WTC11 (cell line): ENCODE measurements at regions not wholly inside any gene's neighbourhood (a gene's known extent, or its start where the extent isn't known, plus 50 kb on each side); places are given as distances from the start of the nearest gene placed in this dataset.

ENCODE experiments used
- ATAC-seq: fragments of 200-7000 bp; cut with Tn5 transposase; 2 replicates; pipeline ENCODE4 v1.10.0; 2021; ENCODE audit warnings: mild to moderate bottlenecking, moderate library complexity
- CTCF ChIA-PET: fragments of 300-600 bp; sonication (Branson Sonifier 250); formaldehyde crosslinking; loops from one replicate; lab custom pipeline; 2021; ENCODE audit warnings: antibody characterized with exemption; lab: Charles Lee
- POLR2A ChIA-PET: fragments of 350-600 bp; sonication (Branson Sonifier 250); formaldehyde crosslinking; loops from one replicate; lab custom pipeline; 2021; ENCODE audit warnings: antibody characterized with exemption; lab: Charles Lee
- DNase-seq: peaks from one replicate; pipeline ENCODE4 v3.0.0; 2021; ENCODE audit warnings: low spot score
- H3K27ac Mint-ChIP-seq: 2 replicates; pipeline ENCODE4 v1.8.0; 2021; ENCODE audit warnings: mixed read lengths
- H3K27me3 Mint-ChIP-seq: 2 replicates; pipeline ENCODE4 v1.8.0; 2021; ENCODE audit warnings: low read depth, mild to moderate bottlenecking, moderate library complexity, mixed read lengths
- H3K36me3 Mint-ChIP-seq: 2 replicates; pipeline ENCODE4 v1.8.0; 2021; ENCODE audit warnings: mixed read lengths
- H3K4me1 Mint-ChIP-seq: 2 replicates; pipeline ENCODE4 v1.8.0; 2022; ENCODE audit warnings: mixed read lengths
- H3K4me3 Mint-ChIP-seq: 2 replicates; pipeline ENCODE4 v1.8.0; 2021; ENCODE audit warnings: mild to moderate bottlenecking, moderate library complexity, mixed read lengths
- H3K9me3 Mint-ChIP-seq: 2 replicates; pipeline ENCODE4 v1.8.0; 2021; ENCODE audit warnings: mixed read lengths
- ATF3 ChIP-seq: sonication (generic); formaldehyde crosslinking; conservative IDR thresholded peaks from 2 replicates; pipeline ENCODE4 v1.8.1; 2022; ENCODE audit warnings: mild to moderate bottlenecking, missing genetic modification reagents
- CREB1 ChIP-seq: sonication (generic); formaldehyde crosslinking; IDR thresholded peaks from 2 replicates; pipeline ENCODE4 v1.8.0; 2023; ENCODE audit warnings: mild to moderate bottlenecking, missing genetic modification reagents
- ELF4 ChIP-seq: sonication (generic); formaldehyde crosslinking; IDR thresholded peaks from 2 replicates; pipeline ENCODE4 v1.8.1; 2022; ENCODE audit warnings: low read depth, mild to moderate bottlenecking, moderate library complexity, missing genetic modification reagents
- EMX1 ChIP-seq: fragments of 250-450 bp; sonication (Bioruptor Pico); IDR thresholded peaks from 2 replicates; pipeline ENCODE4 v1.8.0; 2021; ENCODE audit warnings: mild to moderate bottlenecking
- FOXK1 ChIP-seq: sonication (generic); formaldehyde crosslinking; IDR thresholded peaks from 2 replicates; pipeline ENCODE4 v1.8.0; 2022; ENCODE audit warnings: mild to moderate bottlenecking, moderate library complexity, missing genetic modification reagents
- FOXP4 ChIP-seq: sonication (generic); formaldehyde crosslinking; IDR thresholded peaks from 2 replicates; pipeline ENCODE4 v1.8.0; 2022; ENCODE audit warnings: mild to moderate bottlenecking, missing genetic modification reagents
- HMGA2 ChIP-seq: fragments of 250-450 bp; sonication (Bioruptor Pico); IDR thresholded peaks from 2 replicates; pipeline ENCODE4 v1.4.0; 2021; ENCODE audit warnings: mild to moderate bottlenecking, moderate library complexity
- JUN ChIP-seq: sonication (generic); formaldehyde crosslinking; IDR thresholded peaks from 2 replicates; pipeline ENCODE4 v1.8.0; 2023; ENCODE audit warnings: mild to moderate bottlenecking, missing genetic modification reagents
- MXD4 ChIP-seq: fragments of 250-450 bp; sonication (Bioruptor Pico); IDR thresholded peaks from 2 replicates; pipeline ENCODE4 v1.8.0; 2021; ENCODE audit warnings: mild to moderate bottlenecking, moderate library complexity, borderline replicate concordance
- NR3C1 ChIP-seq: sonication (generic); formaldehyde crosslinking; conservative IDR thresholded peaks from 2 replicates; pipeline ENCODE4 v1.8.1; 2023; ENCODE audit warnings: low read depth, mild to moderate bottlenecking, missing genetic modification reagents
- PRRX2 ChIP-seq: fragments of 250-450 bp; sonication (Bioruptor Pico); IDR thresholded peaks from 2 replicates; pipeline ENCODE4 v1.8.0; 2021; ENCODE audit warnings: mild to moderate bottlenecking
- SOX15 ChIP-seq: fragments of 250-450 bp; sonication (Bioruptor Pico); IDR thresholded peaks from 2 replicates; pipeline ENCODE4 v1.9.0; 2021; ENCODE audit warnings: mild to moderate bottlenecking
- SP1 ChIP-seq: sonication (generic); formaldehyde crosslinking; conservative IDR thresholded peaks from 2 replicates; pipeline ENCODE4 v1.8.1; 2022; ENCODE audit warnings: missing genetic modification reagents
- ZMAT4 ChIP-seq: fragments of 250-450 bp; sonication (Bioruptor Pico); IDR thresholded peaks from 2 replicates; pipeline ENCODE4 v1.9.0; 2021; ENCODE audit warnings: mild to moderate bottlenecking
- ZNF219 ChIP-seq: sonication (generic); formaldehyde crosslinking; IDR thresholded peaks from 2 replicates; pipeline ENCODE4 v1.8.0; 2023; ENCODE audit warnings: missing genetic modification reagents, mild to moderate bottlenecking, borderline replicate concordance
- ZNF232 ChIP-seq: sonication (generic); formaldehyde crosslinking; IDR thresholded peaks from 2 replicates; pipeline ENCODE4 v1.8.0; 2022; ENCODE audit warnings: mild to moderate bottlenecking, missing genetic modification reagents
- ZNF317 ChIP-seq: sonication (generic); formaldehyde crosslinking; IDR thresholded peaks from 2 replicates; pipeline ENCODE4 v1.8.1; 2023; ENCODE audit warnings: low read depth, mild to moderate bottlenecking, moderate library complexity, missing genetic modification reagents, borderline replicate concordance
- TF ChIP-seq, protein P1 (sequence below): sonication (generic); formaldehyde crosslinking; IDR thresholded peaks from 2 replicates; pipeline ENCODE4 v1.8.0; 2022; ENCODE audit warnings: missing genetic modification reagents
- TF ChIP-seq, protein P2 (sequence below): sonication (generic); formaldehyde crosslinking; IDR thresholded peaks from 2 replicates; pipeline ENCODE4 v1.8.0; 2023; ENCODE audit warnings: missing genetic modification reagents
- TF ChIP-seq, protein P3 (sequence below): sonication (generic); formaldehyde crosslinking; IDR thresholded peaks from 2 replicates; pipeline ENCODE4 v1.8.1; 2023; ENCODE audit warnings: mild to moderate bottlenecking, missing genetic modification reagents, borderline replicate concordance

DNA sequence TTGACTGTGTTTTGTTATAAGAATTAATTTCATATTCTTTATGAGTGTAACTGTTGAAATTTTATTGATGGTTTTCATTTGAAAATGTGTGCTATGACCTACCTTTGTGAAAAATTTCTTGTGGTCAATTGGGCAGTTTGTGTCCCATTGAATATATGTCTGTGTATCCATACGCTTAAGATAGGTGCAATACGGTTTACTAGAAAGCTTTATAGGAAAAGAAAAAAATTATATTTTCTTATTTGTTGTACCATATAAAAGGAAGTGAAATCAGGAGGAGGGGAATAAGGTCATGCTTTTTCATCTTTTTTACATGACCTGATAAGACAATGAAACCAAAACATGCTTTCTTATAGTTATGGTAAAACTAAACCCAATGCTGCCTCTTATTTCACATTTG, 807.7 kb downstream of the USP25 start:
- peaks cover 6% of the 10 kb centered on the region; the same call in 1 of the 2 replicates for H3K4me1 Mint-ChIP-seq
- no peak for DNase-seq
- ChIA-PET POLR2A (no interaction called here), CTCF (no interaction called here)
- no peaks in the 10 kb centered on the region for H3K36me3 Mint-ChIP-seq
- no peak overlapping the region for H3K27ac Mint-ChIP-seq
- no peak for ATAC-seq
- H3K4me3 Mint-ChIP-seq: no peak overlapping the region
- no peaks in the 10 kb centered on the region for H3K27me3 Mint-ChIP-seq
- TF ChIP-seq ZMAT4 (CRISPR knock-in tag): no peak
- no peak for TF ChIP-seq ZNF317 (CRISPR knock-in tag)
- no peak for TF ChIP-seq CREB1 (CRISPR knock-in tag)
- TF ChIP-seq SOX15: no peak
- TF ChIP-seq PRRX2: no peak
- TF ChIP-seq ZNF232: no peak
- no peak for TF ChIP-seq ATF3 (CRISPR knock-in tag)
- TF ChIP-seq FOXK1 (CRISPR knock-in tag): no peak
- no peaks in the 10 kb centered on the region for H3K9me3 Mint-ChIP-seq

- no peak overlapping the region for H3K27ac Mint-ChIP-seq
- no peaks in the 10 kb centered on the region for H3K27me3 Mint-ChIP-seq
- no peaks in the 10 kb centered on the region for H3K36me3 Mint-ChIP-seq
- CTCF ChIA-PET: no interaction called here
- no peaks in the 10 kb centered on the region for H3K9me3 Mint-ChIP-seq
- no peak for ATAC-seq
- TF ChIP-seq ZNF317 (CRISPR knock-in tag) (no peak), SP1 (CRISPR knock-in tag) (no peak), ELF4 (no peak), EMX1 (CRISPR knock-in tag) (no peak), ZNF219 (no peak)
- TF ChIP-seq, protein P1, sequence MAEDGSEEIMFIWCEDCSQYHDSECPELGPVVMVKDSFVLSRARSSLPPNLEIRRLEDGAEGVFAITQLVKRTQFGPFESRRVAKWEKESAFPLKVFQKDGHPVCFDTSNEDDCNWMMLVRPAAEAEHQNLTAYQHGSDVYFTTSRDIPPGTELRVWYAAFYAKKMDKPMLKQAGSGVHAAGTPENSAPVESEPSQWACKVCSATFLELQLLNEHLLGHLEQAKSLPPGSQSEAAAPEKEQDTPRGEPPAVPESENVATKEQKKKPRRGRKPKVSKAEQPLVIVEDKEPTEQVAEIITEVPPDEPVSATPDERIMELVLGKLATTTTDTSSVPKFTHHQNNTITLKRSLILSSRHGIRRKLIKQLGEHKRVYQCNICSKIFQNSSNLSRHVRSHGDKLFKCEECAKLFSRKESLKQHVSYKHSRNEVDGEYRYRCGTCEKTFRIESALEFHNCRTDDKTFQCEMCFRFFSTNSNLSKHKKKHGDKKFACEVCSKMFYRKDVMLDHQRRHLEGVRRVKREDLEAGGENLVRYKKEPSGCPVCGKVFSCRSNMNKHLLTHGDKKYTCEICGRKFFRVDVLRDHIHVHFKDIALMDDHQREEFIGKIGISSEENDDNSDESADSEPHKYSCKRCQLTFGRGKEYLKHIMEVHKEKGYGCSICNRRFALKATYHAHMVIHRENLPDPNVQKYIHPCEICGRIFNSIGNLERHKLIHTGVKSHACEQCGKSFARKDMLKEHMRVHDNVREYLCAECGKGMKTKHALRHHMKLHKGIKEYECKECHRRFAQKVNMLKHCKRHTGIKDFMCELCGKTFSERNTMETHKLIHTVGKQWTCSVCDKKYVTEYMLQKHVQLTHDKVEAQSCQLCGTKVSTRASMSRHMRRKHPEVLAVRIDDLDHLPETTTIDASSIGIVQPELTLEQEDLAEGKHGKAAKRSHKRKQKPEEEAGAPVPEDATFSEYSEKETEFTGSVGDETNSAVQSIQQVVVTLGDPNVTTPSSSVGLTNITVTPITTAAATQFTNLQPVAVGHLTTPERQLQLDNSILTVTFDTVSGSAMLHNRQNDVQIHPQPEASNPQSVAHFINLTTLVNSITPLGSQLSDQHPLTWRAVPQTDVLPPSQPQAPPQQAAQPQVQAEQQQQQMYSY: no peak
- TF ChIP-seq, protein P2, sequence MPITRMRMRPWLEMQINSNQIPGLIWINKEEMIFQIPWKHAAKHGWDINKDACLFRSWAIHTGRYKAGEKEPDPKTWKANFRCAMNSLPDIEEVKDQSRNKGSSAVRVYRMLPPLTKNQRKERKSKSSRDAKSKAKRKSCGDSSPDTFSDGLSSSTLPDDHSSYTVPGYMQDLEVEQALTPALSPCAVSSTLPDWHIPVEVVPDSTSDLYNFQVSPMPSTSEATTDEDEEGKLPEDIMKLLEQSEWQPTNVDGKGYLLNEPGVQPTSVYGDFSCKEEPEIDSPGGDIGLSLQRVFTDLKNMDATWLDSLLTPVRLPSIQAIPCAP: no peak
- no peak overlapping the region for H3K4me3 Mint-ChIP-seq
- DNase-seq: no peak
- POLR2A ChIA-PET: no interaction called here
- H3K4me1 Mint-ChIP-seq: peaks cover 6% of the 10 kb centered on the region; the same call in 1 of the 2 replicates
Observed at GRCh38 chr21:16538405-16538804, 808.6 kb downstream of the USP25 start.

GRCh38 chr21:16538936-16539440, 809.2 kb downstream of the USP25 start:
- DNase-seq: no peak
- ChIA-PET POLR2A (no interaction called here), CTCF (no interaction called here)
- no peak overlapping the region for H3K4me3 Mint-ChIP-seq
- no peak overlapping the region for H3K27ac Mint-ChIP-seq
- no peak for ATAC-seq
- H3K27me3 Mint-ChIP-seq: no peaks in the 10 kb centered on the region
- peaks cover 6% of the 10 kb centered on the region; the same call in 1 of the 2 replicates for H3K4me1 Mint-ChIP-seq
- no peaks in the 10 kb centered on the region for H3K9me3 Mint-ChIP-seq
- no peak for TF ChIP-seq NR3C1 (CRISPR knock-in tag)
- TF ChIP-seq HMGA2 (CRISPR knock-in tag): no peak
- TF ChIP-seq, protein P3, sequence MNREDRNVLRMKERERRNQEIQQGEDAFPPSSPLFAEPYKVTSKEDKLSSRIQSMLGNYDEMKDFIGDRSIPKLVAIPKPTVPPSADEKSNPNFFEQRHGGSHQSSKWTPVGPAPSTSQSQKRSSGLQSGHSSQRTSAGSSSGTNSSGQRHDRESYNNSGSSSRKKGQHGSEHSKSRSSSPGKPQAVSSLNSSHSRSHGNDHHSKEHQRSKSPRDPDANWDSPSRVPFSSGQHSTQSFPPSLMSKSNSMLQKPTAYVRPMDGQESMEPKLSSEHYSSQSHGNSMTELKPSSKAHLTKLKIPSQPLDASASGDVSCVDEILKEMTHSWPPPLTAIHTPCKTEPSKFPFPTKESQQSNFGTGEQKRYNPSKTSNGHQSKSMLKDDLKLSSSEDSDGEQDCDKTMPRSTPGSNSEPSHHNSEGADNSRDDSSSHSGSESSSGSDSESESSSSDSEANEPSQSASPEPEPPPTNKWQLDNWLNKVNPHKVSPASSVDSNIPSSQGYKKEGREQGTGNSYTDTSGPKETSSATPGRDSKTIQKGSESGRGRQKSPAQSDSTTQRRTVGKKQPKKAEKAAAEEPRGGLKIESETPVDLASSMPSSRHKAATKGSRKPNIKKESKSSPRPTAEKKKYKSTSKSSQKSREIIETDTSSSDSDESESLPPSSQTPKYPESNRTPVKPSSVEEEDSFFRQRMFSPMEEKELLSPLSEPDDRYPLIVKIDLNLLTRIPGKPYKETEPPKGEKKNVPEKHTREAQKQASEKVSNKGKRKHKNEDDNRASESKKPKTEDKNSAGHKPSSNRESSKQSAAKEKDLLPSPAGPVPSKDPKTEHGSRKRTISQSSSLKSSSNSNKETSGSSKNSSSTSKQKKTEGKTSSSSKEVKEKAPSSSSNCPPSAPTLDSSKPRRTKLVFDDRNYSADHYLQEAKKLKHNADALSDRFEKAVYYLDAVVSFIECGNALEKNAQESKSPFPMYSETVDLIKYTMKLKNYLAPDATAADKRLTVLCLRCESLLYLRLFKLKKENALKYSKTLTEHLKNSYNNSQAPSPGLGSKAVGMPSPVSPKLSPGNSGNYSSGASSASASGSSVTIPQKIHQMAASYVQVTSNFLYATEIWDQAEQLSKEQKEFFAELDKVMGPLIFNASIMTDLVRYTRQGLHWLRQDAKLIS (CRISPR knock-in tag): no peak
- no peak for TF ChIP-seq MXD4 (CRISPR knock-in tag)
- no peak for TF ChIP-seq FOXP4 (CRISPR knock-in tag)
- TF ChIP-seq JUN: no peak
- no peaks in the 10 kb centered on the region for H3K36me3 Mint-ChIP-seq
